KMS-11 (cell line): ENCODE measurements at regions not wholly inside any gene's neighbourhood (a gene's known extent, or its start where the extent isn't known, plus 50 kb on each side); places are given as distances from the start of the nearest gene placed in this dataset.

Source experiments
- H2AFZ ChIP-seq: fragments of 200-600 bp; sonication (generic); 2 replicates; pipeline ENCODE4 v1.6.1; 2016; ENCODE audit warnings: antibody characterized with exemption, mixed run types, low read depth
- H3K27ac ChIP-seq: fragments of 200-600 bp; sonication (generic); 2 replicates; pipeline ENCODE4 v1.6.1; 2016; ENCODE audit warnings: mild to moderate bottlenecking, mixed run types
- H3K27me3 ChIP-seq: fragments of 200-600 bp; sonication (generic); 2 replicates; pipeline ENCODE4 v1.6.1; 2017; ENCODE audit warnings: mild to moderate bottlenecking, low read depth, mixed run types, moderate library complexity; ENCODE audit not compliant: insufficient read depth
- H3K36me3 ChIP-seq: fragments of 200-600 bp; sonication (generic); 2 replicates; pipeline ENCODE4 v1.6.1; 2017; ENCODE audit warnings: mild to moderate bottlenecking, mixed run types; ENCODE audit not compliant: insufficient read depth
- H3K4me1 ChIP-seq: fragments of 200-600 bp; sonication (generic); 2 replicates; pipeline ENCODE4 v1.6.1; 2016; ENCODE audit warnings: mild to moderate bottlenecking, low read depth, mixed run types; ENCODE audit not compliant: poor library complexity, severe bottlenecking
- H3K4me2 ChIP-seq: fragments of 200-600 bp; sonication (generic); 2 replicates; pipeline ENCODE4 v1.7.0; 2016; ENCODE audit warnings: mild to moderate bottlenecking, mixed run types
- H3K4me3 ChIP-seq: fragments of 200-600 bp; sonication (generic); IDR thresholded peaks from 2 replicates; pipeline ENCODE4 v1.6.1; 2017; ENCODE audit warnings: low read depth, low read length, mixed read lengths; ENCODE audit not compliant: insufficient read depth
- H3K79me2 ChIP-seq: fragments of 200-600 bp; sonication (generic); 2 replicates; pipeline ENCODE4 v1.6.1; 2016; ENCODE audit warnings: low read depth, mixed run types; ENCODE audit not compliant: insufficient read depth
- H3K9ac ChIP-seq: fragments of 200-600 bp; sonication (generic); 2 replicates; pipeline ENCODE4 v1.6.1; 2016; ENCODE audit warnings: mild to moderate bottlenecking, mixed run types
- H4K20me1 ChIP-seq: fragments of 200-600 bp; sonication (generic); 2 replicates; pipeline ENCODE4 v1.6.1; 2016; ENCODE audit warnings: mild to moderate bottlenecking, mixed run types; ENCODE audit not compliant: insufficient read depth
- CTCF ChIP-seq: fragments of 200-600 bp; sonication (generic); conservative IDR thresholded peaks from 2 replicates; pipeline ENCODE4 v1.6.1; 2017; ENCODE audit warnings: low read depth, mild to moderate bottlenecking, antibody characterized with exemption, low read length, moderate library complexity, mixed read lengths

- H3K79me2 ChIP-seq: no peaks in the 10 kb centered on the region
- no peaks in the 10 kb centered on the region for H4K20me1 ChIP-seq
- no peak overlapping the region for H3K27ac ChIP-seq
- no peak for TF ChIP-seq CTCF
- no peak overlapping the region for H2AFZ ChIP-seq
- no peaks in the 10 kb centered on the region for H3K36me3 ChIP-seq
- no peaks in the 10 kb centered on the region for H3K27me3 ChIP-seq
- H3K4me3 ChIP-seq: no peak overlapping the region
- H3K4me1 ChIP-seq: peaks cover 6% of the 10 kb centered on the region
- no peak overlapping the region for H3K4me2 ChIP-seq
- no peak overlapping the region for H3K9ac ChIP-seq
Measured at GRCh38 chr10:121422096-121422495, 176.1 kb downstream of the FGFR2 start.

- Histone ChIP-seq H3K4me3 (no peak overlapping the region), H3K27ac (no peak overlapping the region), H3K9ac (no peak overlapping the region), H2AFZ (no peak overlapping the region), H3K27me3 (no peaks in the 10 kb centered on the region), H3K4me1 (no peaks in the 10 kb centered on the region), H3K79me2 (no peaks in the 10 kb centered on the region), H3K4me2 (no peak overlapping the region), H3K36me3 (no peaks in the 10 kb centered on the region), H4K20me1 (no peaks in the 10 kb centered on the region)
- TF ChIP-seq CTCF: no peak
Measured at GRCh38 chr10:121425623-121426022, 172.6 kb downstream of the FGFR2 start.

GRCh38 chr10:121426307-121426706 lies 171.9 kb downstream of the FGFR2 start:
- Histone ChIP-seq H3K4me1 (no peaks in the 10 kb centered on the region), H3K79me2 (no peaks in the 10 kb centered on the region), H3K4me3 (no peak overlapping the region), H3K36me3 (no peaks in the 10 kb centered on the region), H3K4me2 (no peak overlapping the region), H4K20me1 (no peaks in the 10 kb centered on the region), H3K27me3 (no peaks in the 10 kb centered on the region), H2AFZ (no peak overlapping the region), H3K9ac (no peak overlapping the region), H3K27ac (no peak overlapping the region)
- TF ChIP-seq CTCF: no peak
